GM11168 (cell line): ENCODE measurements at regions not wholly inside any gene's neighbourhood (a gene's known extent, or its start where the extent isn't known, plus 50 kb on each side); places are given as distances from the start of the nearest gene placed in this dataset.
"Not testable (repeated sequence)": the region's sequence is repeated elsewhere in the genome, so short reads cannot be mapped to it uniquely, and the experiment has no call there.

Experiments used
- in situ Hi-C: fragments of 300-500 bp; cut with MboI; formaldehyde crosslinking; loops from one replicate; pipeline ENCODE4 v1.12.0; 2022; ENCODE audit warnings: low sequenced_read_pairs; ENCODE audit not compliant: unreplicated experiment

DNA sequence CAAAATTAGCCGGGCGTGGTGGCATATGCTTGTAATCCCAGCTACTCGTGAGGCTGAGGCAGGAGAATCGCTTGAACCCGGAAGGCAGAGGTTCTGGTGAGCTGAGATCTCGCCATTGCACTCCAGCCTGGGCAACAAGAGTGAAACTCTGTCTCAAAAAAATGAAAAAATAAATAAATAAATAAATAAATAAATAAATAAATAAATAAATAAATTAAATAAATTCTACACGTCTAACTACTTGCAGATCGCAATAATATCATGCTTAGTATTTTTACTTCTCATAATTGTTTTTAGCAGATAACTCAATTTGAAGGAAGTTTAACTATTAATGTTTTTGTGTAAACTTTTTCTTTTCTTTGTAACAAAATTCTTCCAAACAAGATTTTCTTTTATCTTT, 234.0 kb upstream of the NRIP1 start:
- in situ Hi-C loops: not testable (repeated sequence)

- in situ Hi-C loops: no loop called here
Observed at GRCh38 chr21:15300131-15300530, 235.3 kb upstream of the NRIP1 start.

DNA sequence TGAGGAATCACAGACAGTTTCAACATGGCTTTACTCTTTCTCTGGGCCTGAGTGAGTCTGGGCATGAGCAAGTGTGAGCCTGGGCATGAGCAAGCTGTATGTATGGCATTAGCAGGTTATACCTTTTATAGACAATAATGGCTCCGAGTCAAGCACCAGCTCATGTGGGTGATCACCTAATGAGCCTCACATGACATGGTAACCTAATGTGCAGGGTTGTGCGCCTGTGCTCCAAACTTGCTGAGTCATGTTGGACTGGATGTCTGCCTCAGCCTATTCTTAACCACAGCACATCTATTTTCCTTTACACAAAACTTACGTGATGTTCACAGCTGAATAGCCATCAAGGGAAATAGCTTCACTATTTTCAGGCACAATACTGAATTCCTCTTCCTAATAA, 236.2 kb upstream of the NRIP1 start:
- in situ Hi-C loops: no loop called here

GRCh38 chr21:15301736-15302135, 236.9 kb upstream of the NRIP1 start:
- in situ Hi-C loops: no loop called here

- in situ Hi-C loops: no loop called here
Observed at GRCh38 chr21:15306271-15306670, 241.5 kb upstream of the NRIP1 start.

DNA sequence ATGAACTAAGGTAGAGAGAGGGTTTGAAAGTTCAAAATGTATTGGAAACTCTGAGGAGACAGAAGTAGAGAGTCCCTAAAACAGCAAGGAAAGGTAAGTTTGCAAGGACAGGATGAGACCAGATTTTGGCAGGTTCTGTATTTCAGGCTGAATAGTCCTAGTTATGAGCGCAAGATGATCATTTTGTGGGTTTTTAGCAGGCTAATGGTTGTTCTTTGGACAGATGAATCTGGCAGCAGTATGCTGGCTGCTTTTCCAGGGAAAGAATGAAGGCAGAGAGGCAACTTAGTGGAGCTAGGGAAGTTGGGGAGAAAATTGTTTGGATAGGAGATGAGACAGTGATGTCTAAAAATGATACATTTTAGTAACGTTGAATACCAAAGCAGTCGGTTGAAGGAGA, 243.5 kb upstream of the NRIP1 start:
- in situ Hi-C loops: no loop called here

DNA sequence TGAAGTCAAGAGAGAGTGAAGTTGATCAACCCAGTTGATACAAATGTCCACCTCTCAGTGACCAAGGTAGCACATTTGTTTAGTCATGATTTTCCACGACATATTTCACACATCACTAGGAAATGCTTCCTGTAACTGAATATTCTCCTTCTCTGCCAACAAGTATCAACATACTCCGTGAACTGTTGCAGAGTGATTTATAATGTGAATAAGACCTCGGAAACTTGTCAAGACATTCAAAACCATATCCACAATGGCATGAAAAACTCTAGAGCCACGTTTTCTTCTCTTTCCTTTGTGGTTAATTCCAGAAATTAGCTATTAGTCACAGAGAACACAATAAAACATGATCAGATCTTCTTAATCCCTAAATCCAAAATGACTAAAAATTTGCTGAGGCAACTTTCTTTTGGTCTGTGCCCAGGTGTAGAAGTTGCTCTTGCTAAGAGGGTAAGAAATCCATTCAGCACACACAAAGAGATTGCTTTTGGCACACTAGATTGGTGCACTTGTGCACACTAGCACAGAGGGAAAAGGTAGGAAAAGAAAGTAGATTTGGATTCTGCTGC, 244.3 kb upstream of the NRIP1 start:
- in situ Hi-C loops: no loop called here

DNA sequence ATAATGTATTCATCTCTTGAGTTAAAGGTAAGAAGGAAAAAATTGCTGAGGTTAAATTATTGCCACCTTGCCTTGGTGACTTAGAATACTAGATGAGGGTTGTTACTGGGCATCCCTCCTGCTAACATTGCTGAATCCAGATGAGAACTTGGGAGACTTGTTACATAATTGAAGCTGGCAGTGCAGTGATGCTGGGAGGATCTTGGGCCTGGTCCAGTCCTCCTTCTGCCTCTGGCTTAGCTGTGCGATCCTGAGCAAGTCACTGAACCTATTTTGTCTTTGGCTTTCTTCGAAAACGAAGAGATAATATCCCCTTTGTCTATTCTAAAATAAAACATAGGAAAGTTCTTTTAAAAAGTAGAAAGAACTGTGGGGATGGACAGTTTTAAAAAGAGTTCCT, 244.9 kb upstream of the NRIP1 start:
- in situ Hi-C loops: no loop called here

DNA sequence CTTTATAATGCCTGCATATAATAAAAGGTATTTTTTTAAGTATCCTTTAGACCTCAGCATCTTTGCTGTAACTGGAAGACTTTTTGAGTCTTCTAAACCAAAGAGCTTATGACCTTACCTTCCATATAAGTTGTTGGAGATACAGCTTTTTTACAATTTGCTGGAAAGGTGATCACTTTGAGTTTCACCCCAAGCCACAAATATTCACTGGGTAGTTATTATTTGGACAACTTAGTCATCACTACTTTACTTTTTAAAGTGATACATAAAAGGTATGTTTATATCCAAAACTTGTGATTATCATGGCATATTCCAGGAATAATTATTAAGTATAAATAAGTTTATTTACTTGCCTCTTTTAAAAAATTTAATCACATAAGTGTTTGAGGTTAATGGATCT, 246.7 kb upstream of the NRIP1 start:
- in situ Hi-C loops: no loop called here

GRCh38 chr21:15317034-15317433, 252.2 kb upstream of the NRIP1 start:
- in situ Hi-C loops: not testable (repeated sequence)

GRCh38 chr21:15319727-15320126, 254.9 kb upstream of the NRIP1 start:
- in situ Hi-C loops: no loop called here

DNA sequence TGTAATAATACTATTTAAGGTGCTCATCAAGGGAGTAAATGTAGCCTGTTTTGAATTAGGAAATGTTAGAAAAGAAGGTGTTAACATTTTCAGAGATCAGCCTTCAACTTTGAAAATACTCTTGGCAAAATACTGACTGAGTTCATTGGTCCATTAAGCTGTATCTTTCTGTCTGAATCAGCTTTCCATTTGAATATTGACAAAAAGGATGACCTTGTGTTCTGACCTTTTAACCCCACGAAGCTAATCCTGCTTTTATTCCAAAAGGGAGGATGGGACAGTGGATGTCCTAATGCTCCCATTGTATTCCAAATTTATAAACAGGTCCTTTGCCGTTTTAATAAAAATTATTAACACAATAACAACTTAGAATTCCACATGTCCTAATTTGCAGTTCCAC, 259.7 kb upstream of the NRIP1 start:
- in situ Hi-C loops: no loop called here

GRCh38 chr21:15326032-15326867, 261.4 kb upstream of the NRIP1 start:
- in situ Hi-C loops: no loop called here

- in situ Hi-C loops: no loop called here
Observed at GRCh38 chr21:15327637-15328265, 263.0 kb upstream of the NRIP1 start.

DNA sequence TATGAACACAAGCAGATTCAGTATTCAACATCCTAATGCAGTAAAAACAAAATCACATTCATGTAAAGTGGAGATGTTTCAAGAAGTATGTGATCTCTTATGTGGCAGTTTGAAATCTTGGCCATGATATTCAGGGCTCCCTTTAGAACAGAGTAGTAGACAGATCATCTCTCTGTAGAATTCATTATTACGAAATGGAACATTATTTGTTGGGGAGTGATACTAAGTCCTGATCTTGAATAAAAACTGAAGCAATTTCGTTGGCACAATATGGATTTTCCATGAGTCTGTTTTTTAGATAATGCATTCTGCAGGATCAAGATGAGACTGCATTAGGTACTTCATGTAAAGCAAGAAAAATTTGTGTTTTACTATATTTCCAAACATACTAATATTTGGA, 264.4 kb upstream of the NRIP1 start:
- in situ Hi-C loops: no loop called here

GRCh38 chr21:15330872-15331271, 266.1 kb upstream of the NRIP1 start:
- in situ Hi-C loops: no loop called here

GRCh38 chr21:15332572-15332971, 267.8 kb upstream of the NRIP1 start:
- in situ Hi-C loops: no loop called here

DNA sequence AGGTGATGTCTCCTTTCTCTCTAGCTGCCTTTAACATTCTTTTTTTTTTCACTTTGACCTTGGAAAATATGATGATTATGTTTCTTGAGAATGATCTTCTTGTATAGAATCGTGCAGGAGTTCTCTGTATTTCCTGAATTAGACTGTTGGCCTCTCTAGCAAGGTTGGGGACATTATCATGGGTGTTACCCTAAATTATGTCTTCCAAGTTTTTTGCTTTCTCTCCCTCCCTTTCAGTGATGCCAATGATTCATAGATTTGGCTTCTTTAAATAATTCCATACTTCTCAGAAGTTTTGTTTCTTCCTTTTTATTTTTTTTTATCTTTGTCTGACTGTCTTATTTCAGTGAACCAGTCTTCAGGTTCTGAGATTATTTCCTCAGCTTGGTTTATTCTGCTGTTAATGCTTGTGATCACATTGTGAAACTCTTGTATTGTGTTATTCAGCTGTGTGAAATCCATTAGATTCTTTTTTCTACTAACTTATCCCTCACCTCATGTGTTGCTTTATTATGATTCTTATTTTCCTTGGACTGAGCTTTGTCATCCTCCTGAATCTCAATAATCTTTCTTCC, 268.4 kb upstream of the NRIP1 start:
- in situ Hi-C loops: no loop called here

- in situ Hi-C loops: no loop called here
Observed at GRCh38 chr21:15333951-15334350, 269.2 kb upstream of the NRIP1 start.

DNA sequence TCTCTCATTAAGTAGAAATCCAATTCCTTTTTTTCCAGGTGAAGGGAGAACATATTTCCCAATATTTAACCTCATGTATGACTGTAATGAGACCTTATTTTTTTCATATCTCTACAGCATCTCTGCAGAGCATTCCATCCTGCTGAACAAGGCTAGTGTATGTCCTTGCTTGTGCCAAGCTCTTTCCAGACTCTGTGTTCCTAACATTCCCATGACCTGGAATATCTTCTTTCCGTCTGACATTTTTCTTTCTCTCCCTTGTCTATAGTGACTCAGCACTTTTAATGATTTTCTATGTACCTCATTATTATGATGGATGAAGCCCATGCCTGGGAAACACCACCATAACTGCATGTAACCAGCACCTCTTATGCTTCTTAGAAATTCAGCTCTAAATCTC, 278.3 kb upstream of the NRIP1 start:
- in situ Hi-C loops: no loop called here

DNA sequence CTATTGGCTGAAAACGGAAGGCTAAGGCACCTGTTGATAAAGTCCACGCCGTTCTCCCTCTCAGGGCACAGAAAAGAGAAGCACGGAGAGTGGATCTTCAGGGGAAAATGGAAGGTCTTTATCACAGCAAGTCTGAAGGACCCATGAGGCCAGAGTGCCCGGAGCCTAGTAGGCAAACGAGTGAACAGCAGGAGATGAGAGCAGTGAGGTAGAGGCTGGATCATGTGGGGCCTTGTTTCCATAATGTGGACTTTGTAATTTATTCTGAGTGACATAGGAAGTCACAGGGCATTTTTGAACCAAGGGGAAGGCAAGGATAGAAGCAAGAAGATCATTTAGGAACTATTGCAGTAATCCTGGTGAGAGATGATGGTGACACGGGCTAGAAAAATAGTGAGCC, 287.2 kb upstream of the NRIP1 start:
- in situ Hi-C loops: no loop called here
